GM23248 (cell line): ENCODE measurements at regions not wholly inside any gene's neighbourhood (a gene's known extent, or its start where the extent isn't known, plus 50 kb on each side); places are given as distances from the start of the nearest gene placed in this dataset.

Source experiments
- DNase-seq: peaks from one replicate; pipeline ENCODE4 v3.0.0-alpha.2; 2015
- H2AFZ ChIP-seq: fragments of 200-600 bp; sonication (generic); 2 replicates; pipeline ENCODE4 v1.6.1; 2016; ENCODE audit warnings: antibody characterized with exemption
- H3F3A ChIP-seq: fragments of 200-600 bp; sonication (generic); 2 replicates; pipeline ENCODE4 v1.6.1; 2016; ENCODE audit warnings: mild to moderate bottlenecking, antibody characterized with exemption, mixed run types; ENCODE audit not compliant: insufficient read depth
- H3K27ac ChIP-seq: fragments of 200-600 bp; sonication (generic); 2 replicates; pipeline ENCODE4 v1.5.1; 2016; ENCODE audit warnings: mild to moderate bottlenecking
- H3K27me3 ChIP-seq: fragments of 200-600 bp; sonication (generic); replicated peaks from 2 replicates; pipeline ENCODE4 v1.6.1; 2016; ENCODE audit warnings: mild to moderate bottlenecking; ENCODE audit not compliant: insufficient read depth
- H3K36me3 ChIP-seq: fragments of 200-600 bp; sonication (generic); 2 replicates; pipeline ENCODE4 v1.6.1; 2016; ENCODE audit warnings: low read depth, mild to moderate bottlenecking
- H3K4me1 ChIP-seq: fragments of 200-600 bp; sonication (generic); 2 replicates; pipeline ENCODE4 v1.6.1; 2016; ENCODE audit warnings: mild to moderate bottlenecking; ENCODE audit not compliant: insufficient read depth
- H3K4me2 ChIP-seq: fragments of 200-600 bp; sonication (generic); one replicate; pipeline ENCODE4 v1.6.1; 2016; ENCODE audit warnings: mild to moderate bottlenecking; ENCODE audit not compliant: unreplicated experiment
- H3K4me3 ChIP-seq: fragments of 200-600 bp; sonication (generic); 2 replicates; pipeline ENCODE4 v1.5.1; 2016; ENCODE audit warnings: mild to moderate bottlenecking
- H3K79me2 ChIP-seq: fragments of 200-600 bp; sonication (generic); 2 replicates; pipeline ENCODE4 v1.6.1; 2016; ENCODE audit warnings: mild to moderate bottlenecking; ENCODE audit not compliant: insufficient read depth
- H3K9ac ChIP-seq: fragments of 200-600 bp; sonication (generic); 2 replicates; pipeline ENCODE4 v1.6.1; 2016; ENCODE audit warnings: mild to moderate bottlenecking
- H3K9me2 ChIP-seq: fragments of 200-600 bp; sonication (generic); 2 replicates; pipeline ENCODE4 v1.6.1; 2016; ENCODE audit warnings: mixed run types, mild to moderate bottlenecking, moderate library complexity; ENCODE audit not compliant: insufficient read depth
- H3K9me3 ChIP-seq: fragments of 200-600 bp; sonication (generic); one replicate; pipeline ENCODE4 v1.6.1; 2017; ENCODE audit warnings: low read depth
- H4K20me1 ChIP-seq: fragments of 200-600 bp; sonication (generic); 2 replicates; pipeline ENCODE4 v1.6.0; 2016; ENCODE audit not compliant: insufficient read depth
- EZH2 ChIP-seq: fragments of 200-600 bp; sonication (generic); IDR thresholded peaks from 2 replicates; pipeline ENCODE4 v1.6.1; 2018; ENCODE audit warnings: antibody characterized with exemption, mild to moderate bottlenecking; ENCODE audit not compliant: insufficient read depth, poor library complexity, severe bottlenecking
- EZH2phosphoT487 ChIP-seq: fragments of 200-600 bp; sonication (generic); IDR thresholded peaks from 2 replicates; pipeline ENCODE4 v1.6.1; 2018; ENCODE audit warnings: antibody characterized with exemption, moderate library complexity, mild to moderate bottlenecking, low read depth; ENCODE audit not compliant: insufficient read depth
- WGBS, 2 experiments: methylation state at CpG; one replicate each; pipeline ENCODE4 v1.1.6; 2015 to 2017; ENCODE audit warnings: low lambda C conversion rate in 2 of 2, low coverage in 1 of 2; ENCODE audit errors: missing lambda C conversion rate in 2 of 2; 5-methylcytosine and 5-hydroxymethylcytosine counted together
- in situ Hi-C: fragments of 300-500 bp; cut with MboI; formaldehyde crosslinking; loops from 2 replicates; pipeline ENCODE4 v1.15.0; 2020

DNA sequence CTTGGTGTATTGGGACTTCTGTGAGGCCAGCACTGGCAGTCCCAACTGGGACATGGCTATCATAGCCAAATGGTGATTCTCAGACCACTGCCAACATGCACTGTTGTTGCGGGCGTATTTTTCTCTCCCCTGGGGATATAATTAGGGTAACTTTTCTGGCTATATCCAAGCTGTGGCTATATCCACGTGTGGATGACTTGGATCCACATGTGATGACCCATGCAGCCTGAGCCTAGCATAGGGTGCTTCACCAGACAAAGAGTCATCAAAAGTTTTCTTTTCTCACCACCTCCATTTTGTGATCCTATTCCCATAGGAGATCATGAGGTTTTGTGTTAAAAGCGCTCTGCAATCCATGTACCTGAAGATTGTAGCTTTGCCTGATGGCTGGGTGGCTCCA, 51.2 kb upstream of the CSF3R start:
- no peak for DNase-seq
- Histone ChIP-seq H3K9me2 (no peaks in the 10 kb centered on the region), H3K4me2 (no peak overlapping the region), H2AFZ (no peak overlapping the region), H3K4me3 (no peak overlapping the region), H3K27ac (no peak overlapping the region), H3K27me3 (no peaks in the 10 kb centered on the region; the same call in 1 of the 2 replicates), H3K4me1 (no peaks in the 10 kb centered on the region), H3K9ac (no peak overlapping the region), H3F3A (no peaks in the 10 kb centered on the region), H3K9me3 (no peaks in the 10 kb centered on the region), H3K36me3 (no peaks in the 10 kb centered on the region), H4K20me1 (no peaks in the 10 kb centered on the region), H3K79me2 (no peaks in the 10 kb centered on the region)
- TF ChIP-seq EZH2phosphoT487 = no peak
- no peak for TF ChIP-seq EZH2
- 34 to 44% methylated on average over 4 of the region's 4 CpGs for WGBS, 2 experiments
- in situ Hi-C loops = no loop called here

DNA sequence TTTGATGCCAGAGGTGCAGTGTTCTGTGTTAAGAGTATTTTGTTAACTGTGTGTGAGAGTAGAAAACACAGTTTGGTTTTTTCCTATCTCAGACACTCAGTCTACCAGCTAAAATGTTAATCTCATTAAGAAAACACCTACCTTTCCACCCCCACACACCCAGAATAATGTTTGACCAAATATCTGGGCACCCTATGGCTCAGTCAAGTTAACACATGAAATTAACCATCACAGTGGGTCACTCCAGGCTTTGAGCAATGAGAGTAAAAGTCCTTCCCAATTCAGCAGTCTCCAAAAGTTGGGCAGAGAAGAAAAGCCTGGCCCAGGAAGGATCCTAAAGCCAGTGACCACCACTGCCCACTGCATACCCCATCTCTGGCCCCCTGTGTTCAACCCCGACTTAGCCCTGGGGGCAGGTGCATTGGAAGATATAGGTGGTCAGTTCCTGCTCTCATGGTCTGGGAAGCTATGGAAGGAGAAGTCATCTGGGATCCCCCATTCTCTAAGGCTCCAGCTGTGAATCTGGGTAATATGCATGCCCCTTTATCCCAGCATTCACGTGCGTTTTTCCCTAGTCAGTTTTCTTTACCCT, 50.2 kb upstream of the CSF3R start:
- in situ Hi-C loops = no loop called here

More for the DNA sequence above, 50.2 kb upstream of the CSF3R start:
- Histone ChIP-seq H3K79me2 (no peaks in the 10 kb centered on the region), H3K4me3 (no peak overlapping the region), H3K36me3 (no peaks in the 10 kb centered on the region), H3K9me3 (no peaks in the 10 kb centered on the region), H3K4me2 (no peak overlapping the region), H3K27ac (no peak overlapping the region), H3K27me3 (no peaks in the 10 kb centered on the region; the same call in 1 of the 2 replicates), H2AFZ (no peak overlapping the region), H3K9ac (no peak overlapping the region), H4K20me1 (no peaks in the 10 kb centered on the region), H3K9me2 (no peaks in the 10 kb centered on the region), H3K4me1 (no peaks in the 10 kb centered on the region), H3F3A (no peaks in the 10 kb centered on the region)
- no peak for DNase-seq
- no peak for TF ChIP-seq EZH2phosphoT487
- no peak for TF ChIP-seq EZH2
- WGBS, 2 experiments = 49 to 52% methylated on average over 3 of the region's 3 CpGs
